Adrenal gland (tissue), 5 donors: ENCODE measurements at regions not wholly inside any gene's neighbourhood (a gene's known extent, or its start where the extent isn't known, plus 50 kb on each side); places are given as distances from the start of the nearest gene placed in this dataset.
"Not testable (repeated sequence)": the region's sequence is repeated elsewhere in the genome, so short reads cannot be mapped to it uniquely, and the experiment has no call there.

Source experiments
- POLR2A ChIP-seq, 2 donors: fragments of 450-650 bp; IDR thresholded peaks; one replicate each; pipeline ENCODE4 v1.6.1; 2017; ENCODE audit warnings: antibody characterized with exemption in 2 of 2, mild to moderate bottlenecking in 2 of 2, moderate library complexity in 1 of 2
- TF ChIP-seq, protein P1 (sequence below), 6 experiments: fragments of 450-650 bp in 4 of 6; fragments of 200-600 bp in 2 of 6; sonication (generic) in 1 of 6; IDR thresholded peaks; 1 replicate in 5 of 6; 2 replicates in 1 of 6; pipeline versions ENCODE4 v1.5.1 to v1.8.0; 2016 to 2021; ENCODE audit warnings: antibody characterized with exemption in 6 of 6, mild to moderate bottlenecking in 2 of 6, moderate library complexity in 1 of 6
- donor health status: DM: no; HTN: no; CAD: no.

DNA sequence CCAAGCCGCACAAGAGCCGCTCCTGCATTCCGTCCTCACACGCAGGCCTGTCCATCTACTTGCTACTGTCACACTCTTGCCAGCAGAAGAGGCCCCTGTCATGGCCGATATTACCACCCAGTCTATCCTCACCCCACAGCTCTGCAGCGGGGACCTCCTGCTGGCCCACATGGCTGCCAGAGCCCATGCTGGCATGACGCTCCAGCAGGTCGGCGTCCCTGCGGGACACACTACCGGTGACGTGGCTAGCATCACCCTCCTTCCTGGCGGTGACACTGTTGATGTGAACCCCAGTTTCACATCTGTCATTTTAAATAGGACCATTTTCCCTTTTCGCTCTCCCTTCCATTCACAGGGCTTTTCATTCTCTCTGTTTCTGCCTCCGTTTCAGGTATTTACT, 530.0 kb downstream of the CWH43 start:
- TF ChIP-seq, protein P1, sequence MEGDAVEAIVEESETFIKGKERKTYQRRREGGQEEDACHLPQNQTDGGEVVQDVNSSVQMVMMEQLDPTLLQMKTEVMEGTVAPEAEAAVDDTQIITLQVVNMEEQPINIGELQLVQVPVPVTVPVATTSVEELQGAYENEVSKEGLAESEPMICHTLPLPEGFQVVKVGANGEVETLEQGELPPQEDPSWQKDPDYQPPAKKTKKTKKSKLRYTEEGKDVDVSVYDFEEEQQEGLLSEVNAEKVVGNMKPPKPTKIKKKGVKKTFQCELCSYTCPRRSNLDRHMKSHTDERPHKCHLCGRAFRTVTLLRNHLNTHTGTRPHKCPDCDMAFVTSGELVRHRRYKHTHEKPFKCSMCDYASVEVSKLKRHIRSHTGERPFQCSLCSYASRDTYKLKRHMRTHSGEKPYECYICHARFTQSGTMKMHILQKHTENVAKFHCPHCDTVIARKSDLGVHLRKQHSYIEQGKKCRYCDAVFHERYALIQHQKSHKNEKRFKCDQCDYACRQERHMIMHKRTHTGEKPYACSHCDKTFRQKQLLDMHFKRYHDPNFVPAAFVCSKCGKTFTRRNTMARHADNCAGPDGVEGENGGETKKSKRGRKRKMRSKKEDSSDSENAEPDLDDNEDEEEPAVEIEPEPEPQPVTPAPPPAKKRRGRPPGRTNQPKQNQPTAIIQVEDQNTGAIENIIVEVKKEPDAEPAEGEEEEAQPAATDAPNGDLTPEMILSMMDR (IDR thresholded peaks at IDR 0.05), result not testable (repeated sequence)
- not testable (repeated sequence) for TF ChIP-seq POLR2A (IDR thresholded peaks at IDR 0.05)
